Gastroesophageal sphincter (tissue), 3 donors: ENCODE measurements at regions not wholly inside any gene's neighbourhood (a gene's known extent, or its start where the extent isn't known, plus 50 kb on each side); places are given as distances from the start of the nearest gene placed in this dataset.

Source experiments
- EP300 ChIP-seq: sonication (generic); formaldehyde crosslinking; IDR thresholded peaks from one replicate; pipeline ENCODE4 v1.6.1; 2017; ENCODE audit warnings: antibody characterized with exemption, mild to moderate bottlenecking
- POLR2A ChIP-seq, 2 donors: fragments of 450-650 bp; IDR thresholded peaks; one replicate each; pipeline ENCODE4 v1.6.1; 2017; ENCODE audit warnings: antibody characterized with exemption in 2 of 2, mild to moderate bottlenecking in 2 of 2, moderate library complexity in 1 of 2
- POLR2AphosphoS5 ChIP-seq: sonication (generic); formaldehyde crosslinking; IDR thresholded peaks from one replicate; pipeline ENCODE4 v1.6.1; 2017; ENCODE audit warnings: antibody characterized with exemption
- TF ChIP-seq, protein P1 (sequence below), 4 experiments: fragments of 200-600 bp in 2 of 4; fragments of 450-650 bp in 2 of 4; sonication (generic) in 1 of 4; IDR thresholded peaks; one replicate each; pipeline ENCODE4 v1.5.1; 2017 to 2019; ENCODE audit warnings: antibody characterized with exemption in 4 of 4, mild to moderate bottlenecking in 2 of 4, moderate library complexity in 2 of 4

DNA sequence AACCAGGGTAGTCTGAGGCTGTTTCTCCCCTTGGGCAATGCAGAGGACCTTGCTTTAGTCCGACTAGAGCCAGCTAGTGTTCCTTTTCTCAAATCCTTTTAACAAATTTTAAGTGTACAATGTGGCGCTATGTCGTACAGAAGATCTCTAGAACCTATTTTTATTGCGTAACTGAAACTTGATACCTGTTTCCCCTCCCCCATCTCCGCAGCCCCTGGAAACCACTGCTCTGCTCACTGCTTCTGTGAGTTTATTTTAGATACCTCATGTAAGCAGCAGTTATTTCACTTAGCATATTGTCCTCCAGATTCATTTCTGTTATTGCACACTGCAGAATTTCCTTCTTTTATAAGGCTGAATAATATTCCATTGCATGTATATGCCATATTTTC is 1092.3 kb downstream of the AACS start:
- TF ChIP-seq, protein P1, sequence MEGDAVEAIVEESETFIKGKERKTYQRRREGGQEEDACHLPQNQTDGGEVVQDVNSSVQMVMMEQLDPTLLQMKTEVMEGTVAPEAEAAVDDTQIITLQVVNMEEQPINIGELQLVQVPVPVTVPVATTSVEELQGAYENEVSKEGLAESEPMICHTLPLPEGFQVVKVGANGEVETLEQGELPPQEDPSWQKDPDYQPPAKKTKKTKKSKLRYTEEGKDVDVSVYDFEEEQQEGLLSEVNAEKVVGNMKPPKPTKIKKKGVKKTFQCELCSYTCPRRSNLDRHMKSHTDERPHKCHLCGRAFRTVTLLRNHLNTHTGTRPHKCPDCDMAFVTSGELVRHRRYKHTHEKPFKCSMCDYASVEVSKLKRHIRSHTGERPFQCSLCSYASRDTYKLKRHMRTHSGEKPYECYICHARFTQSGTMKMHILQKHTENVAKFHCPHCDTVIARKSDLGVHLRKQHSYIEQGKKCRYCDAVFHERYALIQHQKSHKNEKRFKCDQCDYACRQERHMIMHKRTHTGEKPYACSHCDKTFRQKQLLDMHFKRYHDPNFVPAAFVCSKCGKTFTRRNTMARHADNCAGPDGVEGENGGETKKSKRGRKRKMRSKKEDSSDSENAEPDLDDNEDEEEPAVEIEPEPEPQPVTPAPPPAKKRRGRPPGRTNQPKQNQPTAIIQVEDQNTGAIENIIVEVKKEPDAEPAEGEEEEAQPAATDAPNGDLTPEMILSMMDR (IDR thresholded peaks at IDR 0.05): no peak
- no peak for TF ChIP-seq POLR2AphosphoS5
- TF ChIP-seq POLR2A (IDR thresholded peaks at IDR 0.05): no peak
- no peak for TF ChIP-seq EP300
